Neural crest cell (in vitro differentiated cells): ENCODE measurements at regions not wholly inside any gene's neighbourhood (a gene's known extent, or its start where the extent isn't known, plus 50 kb on each side); places are given as distances from the start of the nearest gene placed in this dataset.
"Not testable (repeated sequence)": the region's sequence is repeated elsewhere in the genome, so short reads cannot be mapped to it uniquely, and the experiment has no call there.

ENCODE experiments used
- DNase-seq: peaks from one replicate; pipeline ENCODE4 v3.0.0; 2021; ENCODE audit warnings: low read depth, mixed read lengths, low spot score
- H3K27ac Mint-ChIP-seq: one replicate; pipeline ENCODE4 v1.8.0; 2021; ENCODE audit warnings: mild to moderate bottlenecking, mixed read lengths; ENCODE audit not compliant: unreplicated experiment
- H3K27me3 Mint-ChIP-seq: 2 replicates; pipeline ENCODE4 v1.8.0; 2021; ENCODE audit warnings: low read depth, mild to moderate bottlenecking, mixed read lengths
- H3K36me3 Mint-ChIP-seq: 2 replicates; pipeline ENCODE4 v1.8.0; 2021; ENCODE audit warnings: low read depth, mild to moderate bottlenecking, mixed read lengths
- H3K4me1 Mint-ChIP-seq: 2 replicates; pipeline ENCODE4 v1.8.0; 2021; ENCODE audit warnings: mixed read lengths
- H3K4me3 Mint-ChIP-seq: one replicate; pipeline ENCODE4 v1.8.0; 2021; ENCODE audit warnings: mild to moderate bottlenecking, mixed read lengths
- H3K9me3 Mint-ChIP-seq: 2 replicates; pipeline ENCODE4 v1.8.0; 2021; ENCODE audit warnings: mixed read lengths
- CTCF ChIP-seq: fragments of 200-600 bp; sonication (generic); conservative IDR thresholded peaks from 2 replicates; pipeline ENCODE4 v1.5.0; 2021; ENCODE audit warnings: antibody characterized with exemption, mild to moderate bottlenecking

- H3K27ac Mint-ChIP-seq = no peak overlapping the region
- peaks cover 1% of the 10 kb centered on the region for H3K36me3 Mint-ChIP-seq
- peak; percentile 79 for TF ChIP-seq CTCF
- H3K9me3 Mint-ChIP-seq = no peaks in the 10 kb centered on the region
- H3K27me3 Mint-ChIP-seq = no peaks in the 10 kb centered on the region
- H3K4me1 Mint-ChIP-seq = peaks cover 4% of the 10 kb centered on the region
- no peak overlapping the region for H3K4me3 Mint-ChIP-seq
- DNase-seq = peak; percentile 35
These were observed 57.4 kb upstream of the PRSS3 start for GRCh38 chr9:33737811-33738606.

GRCh38 chr9:33739398-33739797, 56.0 kb upstream of the PRSS3 start:
- H3K36me3 Mint-ChIP-seq = peaks cover 3% of the 10 kb centered on the region
- peaks cover 5% of the 10 kb centered on the region for H3K9me3 Mint-ChIP-seq
- no peak for TF ChIP-seq CTCF
- peaks cover 4% of the 10 kb centered on the region for H3K4me1 Mint-ChIP-seq
- no peak overlapping the region for H3K27ac Mint-ChIP-seq
- H3K27me3 Mint-ChIP-seq = no peaks in the 10 kb centered on the region
- no peak overlapping the region for H3K4me3 Mint-ChIP-seq
- no peak for DNase-seq

DNA sequence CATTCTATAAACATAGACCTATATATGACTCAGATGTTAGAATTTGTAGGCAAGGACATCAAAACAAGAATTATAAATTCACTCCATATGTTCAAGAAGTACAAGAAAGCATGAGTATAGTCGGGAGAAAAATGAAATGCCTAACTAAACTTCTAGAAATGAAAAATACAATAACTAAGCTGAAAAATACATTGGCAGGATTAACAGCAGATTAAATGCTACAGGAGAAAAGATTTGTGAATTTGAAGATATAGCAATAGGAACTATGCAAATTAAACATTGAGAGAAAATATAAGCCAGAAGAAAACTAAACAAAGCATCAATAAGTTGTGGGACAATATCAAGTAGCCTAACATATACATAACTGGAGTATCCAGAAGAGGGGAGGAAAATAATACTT, 55.3 kb upstream of the PRSS3 start:
- no peak for DNase-seq
- peaks cover 3% of the 10 kb centered on the region for H3K36me3 Mint-ChIP-seq

GRCh38 chr9:33740958-33741357, 54.4 kb upstream of the PRSS3 start:
- not testable (repeated sequence) for H3K27me3 Mint-ChIP-seq, H3K4me1 Mint-ChIP-seq, H3K27ac Mint-ChIP-seq, DNase-seq, H3K9me3 Mint-ChIP-seq, H3K36me3 Mint-ChIP-seq, H3K4me3 Mint-ChIP-seq

More for the DNA sequence above, 55.3 kb upstream of the PRSS3 start:
- H3K27me3 Mint-ChIP-seq = no peaks in the 10 kb centered on the region
- no peak overlapping the region for H3K27ac Mint-ChIP-seq
- peaks cover 5% of the 10 kb centered on the region for H3K9me3 Mint-ChIP-seq
- H3K4me1 Mint-ChIP-seq = peaks cover 4% of the 10 kb centered on the region
- no peak overlapping the region for H3K4me3 Mint-ChIP-seq
- TF ChIP-seq CTCF = no peak

GRCh38 chr9:33742051-33742450, 53.3 kb upstream of the PRSS3 start:
- H3K27me3 Mint-ChIP-seq = peaks cover 8% of the 10 kb centered on the region
- peaks cover 3% of the 10 kb centered on the region for H3K36me3 Mint-ChIP-seq
- H3K4me3 Mint-ChIP-seq = no peak overlapping the region
- DNase-seq = no peak
- H3K27ac Mint-ChIP-seq = no peak overlapping the region
- H3K4me1 Mint-ChIP-seq = peaks cover 4% of the 10 kb centered on the region
- TF ChIP-seq CTCF = no peak
- peaks cover 5% of the 10 kb centered on the region for H3K9me3 Mint-ChIP-seq

DNA sequence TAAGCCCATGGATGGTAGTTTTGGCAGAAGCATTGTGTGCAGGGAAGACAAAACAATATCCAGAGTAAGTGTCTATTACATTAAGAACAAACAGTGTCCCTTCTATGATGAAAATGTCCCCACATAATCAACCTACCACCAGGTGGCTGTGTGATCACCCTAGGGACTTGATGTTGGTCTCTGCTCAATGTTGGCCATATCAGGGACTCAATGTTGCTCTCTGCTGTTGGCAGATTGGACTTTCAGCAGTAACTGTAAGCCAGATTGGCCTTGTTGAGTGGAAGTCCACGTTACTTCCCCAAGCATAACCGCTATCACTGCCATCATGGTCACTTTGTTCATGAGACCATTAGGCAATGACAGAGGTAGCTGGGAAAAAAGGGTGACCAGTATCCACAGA, 52.8 kb upstream of the PRSS3 start:
- H3K4me3 Mint-ChIP-seq = no peak overlapping the region
- H3K4me1 Mint-ChIP-seq = peaks cover 4% of the 10 kb centered on the region
- no peak overlapping the region for H3K27ac Mint-ChIP-seq
- DNase-seq = no peak
- H3K9me3 Mint-ChIP-seq = peaks cover 5% of the 10 kb centered on the region
- peaks cover 3% of the 10 kb centered on the region for H3K36me3 Mint-ChIP-seq
- H3K27me3 Mint-ChIP-seq = peaks cover 8% of the 10 kb centered on the region
- TF ChIP-seq CTCF = no peak
